ENCODE measurements at regions not wholly inside any gene's neighbourhood (a gene's known extent, or its start where the extent isn't known, plus 50 kb on each side); places are given as distances from the start of the nearest gene placed in this dataset.

- TF ChIP-seq CTCF (IDR thresholded peaks at IDR 0.05; ENCODE audit: low read depth, low read length): no peak
- H3K4me3 ChIP-seq (ENCODE audit: low read depth, low read length): no peak overlapping the region
Measured at GRCh38 chr6:41451515-41452163, 94.5 kb upstream of the FOXP4 start.

- H3K4me3 ChIP-seq (ENCODE audit: low read depth, low read length): no peak overlapping the region
- TF ChIP-seq CTCF (IDR thresholded peaks at IDR 0.05; ENCODE audit: low read depth, low read length): no peak
Measured at GRCh38 chr6:41452763-41453162, 93.4 kb upstream of the FOXP4 start.

- TF ChIP-seq CTCF (IDR thresholded peaks at IDR 0.05; ENCODE audit: low read depth, low read length): no peak
- H3K4me3 ChIP-seq (ENCODE audit: low read depth, low read length): no peak overlapping the region
Measured at GRCh38 chr6:41453244-41453643, 92.9 kb upstream of the FOXP4 start.

GRCh38 chr6:41454189-41454789, 91.9 kb upstream of the FOXP4 start:
- H3K4me3 ChIP-seq (ENCODE audit: low read depth, low read length): no peak overlapping the region

GRCh38 chr6:41455410-41455809, 90.8 kb upstream of the FOXP4 start:
- no peak for TF ChIP-seq CTCF (IDR thresholded peaks at IDR 0.05; ENCODE audit: low read depth, low read length)
- no peak overlapping the region for H3K4me3 ChIP-seq (ENCODE audit: low read depth, low read length)

More at GRCh38 chr6:41454189-41454789, 91.9 kb upstream of the FOXP4 start:
- no peak for TF ChIP-seq CTCF (IDR thresholded peaks at IDR 0.05; ENCODE audit: low read depth, low read length)

- no peak for TF ChIP-seq CTCF (IDR thresholded peaks at IDR 0.05; ENCODE audit: low read depth, low read length)
Measured at GRCh38 chr6:41455818-41456217, 90.4 kb upstream of the FOXP4 start.

GRCh38 chr6:41457303-41457670, 88.9 kb upstream of the FOXP4 start:
- TF ChIP-seq CTCF (IDR thresholded peaks at IDR 0.05; ENCODE audit: low read depth, low read length): no peak
- H3K4me3 ChIP-seq (ENCODE audit: low read depth, low read length): no peak overlapping the region

More at GRCh38 chr6:41455818-41456217, 90.4 kb upstream of the FOXP4 start:
- no peak overlapping the region for H3K4me3 ChIP-seq (ENCODE audit: low read depth, low read length)
